Glutamatergic neuron (in vitro differentiated cells): ENCODE measurements at regions not wholly inside any gene's neighbourhood (a gene's known extent, or its start where the extent isn't known, plus 50 kb on each side); places are given as distances from the start of the nearest gene placed in this dataset.

ENCODE experiments used
- DNase-seq: peaks from one replicate; pipeline ENCODE4 v3.0.0; 2022
- H3K27ac Mint-ChIP-seq: one replicate; pipeline ENCODE4 v1.8.0; 2020; ENCODE audit warnings: mild to moderate bottlenecking, mixed read lengths, inconsistent platforms; ENCODE audit not compliant: unreplicated experiment
- H3K27me3 Mint-ChIP-seq: one replicate; pipeline ENCODE4 v1.8.0; 2020; ENCODE audit warnings: mild to moderate bottlenecking, moderate library complexity, mixed read lengths, inconsistent platforms; ENCODE audit not compliant: unreplicated experiment
- H3K36me3 Mint-ChIP-seq: one replicate; pipeline ENCODE4 v1.8.0; 2020; ENCODE audit warnings: mild to moderate bottlenecking, mixed read lengths, inconsistent platforms; ENCODE audit not compliant: unreplicated experiment
- H3K4me1 Mint-ChIP-seq: one replicate; pipeline ENCODE4 v1.8.0; 2020; ENCODE audit warnings: mild to moderate bottlenecking, low read depth, mixed read lengths, inconsistent platforms; ENCODE audit not compliant: unreplicated experiment
- H3K4me3 Mint-ChIP-seq: one replicate; pipeline ENCODE4 v1.8.0; 2020; ENCODE audit warnings: mild to moderate bottlenecking, mixed read lengths, inconsistent platforms; ENCODE audit not compliant: unreplicated experiment
- H3K9me3 Mint-ChIP-seq: one replicate; pipeline ENCODE4 v1.8.0; 2020; ENCODE audit warnings: mild to moderate bottlenecking, moderate library complexity, mixed read lengths, inconsistent platforms; ENCODE audit not compliant: unreplicated experiment
- CTCF ChIP-seq: fragments of 200-600 bp; sonication (generic); IDR thresholded peaks from one replicate; pipeline ENCODE4 v1.5.0; 2021; ENCODE audit not compliant: partially characterized antibody, unreplicated experiment

- Mint-ChIP-seq H3K27ac (no peak overlapping the region), H3K9me3 (no peaks in the 10 kb centered on the region), H3K4me3 (no peak overlapping the region), H3K36me3 (no peaks in the 10 kb centered on the region), H3K4me1 (peaks cover 4% of the 10 kb centered on the region), H3K27me3 (no peaks in the 10 kb centered on the region)
- no peak for DNase-seq
- TF ChIP-seq CTCF, result no peak
Measured at GRCh38 chr7:66575398-66575797, 53.3 kb upstream of the KCTD7 start.

GRCh38 chr7:66576646-66577045 lies 52.0 kb upstream of the KCTD7 start:
- no peaks in the 10 kb centered on the region for H3K36me3 Mint-ChIP-seq
- H3K27me3 Mint-ChIP-seq, result no peaks in the 10 kb centered on the region
- no peak overlapping the region for H3K27ac Mint-ChIP-seq
- no peaks in the 10 kb centered on the region for H3K9me3 Mint-ChIP-seq
- peaks cover 4% of the 10 kb centered on the region for H3K4me1 Mint-ChIP-seq
- no peak for TF ChIP-seq CTCF
- H3K4me3 Mint-ChIP-seq, result no peak overlapping the region
- no peak for DNase-seq
